ENCODE measurements at regions not wholly inside any gene's neighbourhood (a gene's known extent, or its start where the extent isn't known, plus 50 kb on each side); places are given as distances from the start of the nearest gene placed in this dataset.

DNA sequence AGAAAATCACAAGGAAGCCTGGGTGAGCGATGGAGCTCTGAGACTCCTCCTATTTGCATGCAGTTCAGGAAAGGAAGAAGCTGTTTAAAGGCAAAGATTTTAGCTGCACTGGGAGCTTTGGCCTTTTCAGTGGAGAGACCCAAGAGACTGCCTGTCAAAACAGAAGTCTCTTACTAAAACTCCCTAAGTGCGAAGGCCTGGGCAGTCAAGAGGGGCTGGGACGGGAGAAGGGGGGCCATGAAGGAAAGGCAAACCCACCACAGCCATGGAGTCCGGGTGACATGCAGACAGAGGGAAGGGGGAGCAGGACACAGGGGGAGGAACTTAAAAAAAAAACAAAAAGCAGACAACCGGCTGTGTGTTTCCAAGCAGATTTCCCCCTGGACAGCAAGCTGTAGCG is 537.6 kb upstream of the NOX3 start:
- DNase-seq = no peak

DNA sequence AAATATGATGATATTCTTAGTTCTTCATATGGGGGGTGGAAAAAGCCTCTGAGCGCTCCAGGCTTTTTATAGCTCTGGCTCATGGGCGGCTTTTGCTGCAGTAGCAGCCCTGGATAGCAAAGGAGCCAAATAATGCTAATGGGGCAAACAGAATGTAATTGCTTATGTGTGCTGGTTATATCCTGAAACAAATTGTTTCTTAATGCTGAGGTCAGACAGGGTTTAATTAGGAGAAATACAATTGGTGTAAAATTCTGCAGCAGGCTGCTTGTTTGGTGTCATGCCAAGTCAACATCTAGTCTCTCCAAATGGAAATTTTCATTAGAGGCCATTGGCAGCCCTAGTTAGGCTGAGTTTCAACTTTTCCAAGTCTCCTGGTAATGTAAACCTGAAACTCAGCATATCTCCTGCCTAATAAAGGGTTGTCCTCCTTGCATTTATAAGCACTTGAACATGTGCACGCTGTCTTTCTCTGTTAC is 530.1 kb upstream of the NOX3 start:
- Histone ChIP-seq H3K9me3 (ENCODE audit: severe bottlenecking) (no peaks in the 10 kb centered on the region), H3K27me3 (ENCODE audit: insufficient read depth, low read depth, severe bottlenecking) (no peaks in the 10 kb centered on the region), H3K27ac (no peak overlapping the region), H3K4me3 (ENCODE audit: low read depth, low read length) (no peak overlapping the region), H3K36me3 (no peaks in the 10 kb centered on the region)
- TF ChIP-seq, protein P1, sequence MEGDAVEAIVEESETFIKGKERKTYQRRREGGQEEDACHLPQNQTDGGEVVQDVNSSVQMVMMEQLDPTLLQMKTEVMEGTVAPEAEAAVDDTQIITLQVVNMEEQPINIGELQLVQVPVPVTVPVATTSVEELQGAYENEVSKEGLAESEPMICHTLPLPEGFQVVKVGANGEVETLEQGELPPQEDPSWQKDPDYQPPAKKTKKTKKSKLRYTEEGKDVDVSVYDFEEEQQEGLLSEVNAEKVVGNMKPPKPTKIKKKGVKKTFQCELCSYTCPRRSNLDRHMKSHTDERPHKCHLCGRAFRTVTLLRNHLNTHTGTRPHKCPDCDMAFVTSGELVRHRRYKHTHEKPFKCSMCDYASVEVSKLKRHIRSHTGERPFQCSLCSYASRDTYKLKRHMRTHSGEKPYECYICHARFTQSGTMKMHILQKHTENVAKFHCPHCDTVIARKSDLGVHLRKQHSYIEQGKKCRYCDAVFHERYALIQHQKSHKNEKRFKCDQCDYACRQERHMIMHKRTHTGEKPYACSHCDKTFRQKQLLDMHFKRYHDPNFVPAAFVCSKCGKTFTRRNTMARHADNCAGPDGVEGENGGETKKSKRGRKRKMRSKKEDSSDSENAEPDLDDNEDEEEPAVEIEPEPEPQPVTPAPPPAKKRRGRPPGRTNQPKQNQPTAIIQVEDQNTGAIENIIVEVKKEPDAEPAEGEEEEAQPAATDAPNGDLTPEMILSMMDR (IDR thresholded peaks at IDR 0.05; ENCODE audit: low read depth, low read length) = no peak
- no peak for DNase-seq

More for the DNA sequence above, 537.6 kb upstream of the NOX3 start:
- no peaks in the 10 kb centered on the region for H3K9me3 ChIP-seq (ENCODE audit: severe bottlenecking)
- H3K27me3 ChIP-seq (ENCODE audit: insufficient read depth, low read depth, severe bottlenecking) = no peaks in the 10 kb centered on the region
- TF ChIP-seq, protein P1 (IDR thresholded peaks at IDR 0.05; ENCODE audit: low read depth, low read length) = no peak
- no peak overlapping the region for H3K27ac ChIP-seq
- no peaks in the 10 kb centered on the region for H3K36me3 ChIP-seq
- H3K4me3 ChIP-seq (ENCODE audit: low read depth, low read length) = no peak overlapping the region

DNA sequence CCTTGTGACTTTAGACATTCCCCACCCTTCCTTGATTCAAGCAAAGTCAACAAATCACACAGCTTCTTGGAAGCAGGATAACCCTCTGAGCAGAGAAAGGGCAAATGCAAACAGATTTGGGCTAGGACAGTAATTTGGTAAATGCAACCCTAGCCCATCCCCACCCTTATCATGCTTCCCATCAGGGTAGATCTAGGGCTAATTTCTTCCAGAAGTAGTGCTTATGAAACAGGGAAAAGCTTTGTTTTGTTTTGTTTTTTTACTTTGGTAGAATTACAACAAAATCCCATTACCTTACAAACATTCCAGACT is 525.1 kb upstream of the NOX3 start:
- no peak for DNase-seq
- Histone ChIP-seq H3K27me3 (ENCODE audit: insufficient read depth, low read depth, severe bottlenecking) (no peaks in the 10 kb centered on the region), H3K4me3 (ENCODE audit: low read depth, low read length) (no peak overlapping the region), H3K9me3 (ENCODE audit: severe bottlenecking) (no peaks in the 10 kb centered on the region), H3K27ac (no peak overlapping the region), H3K36me3 (no peaks in the 10 kb centered on the region)
- TF ChIP-seq, protein P1 (IDR thresholded peaks at IDR 0.05; ENCODE audit: low read depth, low read length) = no peak

DNA sequence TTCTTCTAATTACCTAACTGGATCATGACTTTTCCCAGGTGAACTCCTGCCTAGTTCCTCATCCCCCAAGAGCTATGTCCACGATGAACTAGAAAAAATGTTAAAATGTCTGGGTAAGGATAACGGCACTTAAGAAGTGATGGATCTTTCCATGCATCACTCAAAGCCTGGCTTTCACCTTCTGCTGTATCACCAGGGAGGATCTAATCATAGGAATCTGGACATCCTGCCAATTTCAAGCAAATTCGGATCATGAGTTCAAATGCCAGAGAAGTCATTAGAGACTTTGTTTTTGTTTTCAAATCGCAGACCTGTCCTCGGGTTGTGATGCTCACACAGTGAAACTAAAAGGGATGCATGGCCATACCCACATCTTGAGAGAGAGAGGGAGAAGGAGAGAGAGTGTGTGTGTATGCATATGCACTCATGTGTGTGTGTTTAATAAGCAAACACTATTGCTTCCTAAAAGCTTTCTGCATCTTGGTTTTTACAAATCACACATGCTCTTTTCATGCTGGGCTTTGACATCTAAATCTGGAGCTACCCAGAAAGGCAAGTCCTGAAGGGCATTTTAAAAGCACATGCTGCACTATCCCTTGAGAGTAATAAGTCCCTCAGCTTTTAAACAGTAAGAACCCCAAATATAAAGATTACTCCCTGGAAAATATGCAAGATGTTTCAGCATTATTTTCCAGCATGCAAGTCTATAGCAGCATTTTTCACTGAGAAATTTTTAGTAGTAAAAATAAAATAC is 524.6 kb upstream of the NOX3 start:
- TF ChIP-seq, protein P1 (IDR thresholded peaks at IDR 0.05; ENCODE audit: low read depth, low read length) = no peak
- no peak for DNase-seq
- Histone ChIP-seq H3K27ac (no peak overlapping the region), H3K36me3 (no peaks in the 10 kb centered on the region), H3K4me3 (ENCODE audit: low read depth, low read length) (no peak overlapping the region), H3K9me3 (ENCODE audit: severe bottlenecking) (no peaks in the 10 kb centered on the region), H3K27me3 (ENCODE audit: insufficient read depth, low read depth, severe bottlenecking) (no peaks in the 10 kb centered on the region)

DNA sequence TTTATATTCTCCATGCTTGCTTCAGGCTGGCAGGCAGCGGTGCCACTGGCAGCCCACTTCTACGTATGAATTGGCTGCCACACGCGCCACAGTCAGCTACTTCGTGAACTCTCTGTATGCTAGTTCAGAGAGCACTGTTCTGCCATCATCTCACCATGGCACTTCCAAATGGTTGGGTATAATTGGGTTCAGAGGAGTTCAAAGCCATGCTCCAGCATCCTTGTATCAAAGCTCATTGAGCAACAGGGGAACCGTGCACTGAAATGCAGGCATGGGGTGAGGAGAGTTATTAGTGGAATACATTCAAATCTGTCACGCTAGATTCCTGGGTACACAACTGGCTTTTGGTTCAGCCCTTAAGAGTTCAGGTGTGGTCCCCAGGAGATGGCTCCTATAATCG is 519.9 kb upstream of the NOX3 start:
- DNase-seq = no peak
- H3K4me3 ChIP-seq (ENCODE audit: low read depth, low read length) = no peak overlapping the region
- H3K27me3 ChIP-seq (ENCODE audit: insufficient read depth, low read depth, severe bottlenecking) = no peaks in the 10 kb centered on the region
- no peaks in the 10 kb centered on the region for H3K9me3 ChIP-seq (ENCODE audit: severe bottlenecking)
- H3K36me3 ChIP-seq = no peaks in the 10 kb centered on the region
- TF ChIP-seq, protein P1 (IDR thresholded peaks at IDR 0.05; ENCODE audit: low read depth, low read length) = no peak
- H3K27ac ChIP-seq = no peak overlapping the region

DNA sequence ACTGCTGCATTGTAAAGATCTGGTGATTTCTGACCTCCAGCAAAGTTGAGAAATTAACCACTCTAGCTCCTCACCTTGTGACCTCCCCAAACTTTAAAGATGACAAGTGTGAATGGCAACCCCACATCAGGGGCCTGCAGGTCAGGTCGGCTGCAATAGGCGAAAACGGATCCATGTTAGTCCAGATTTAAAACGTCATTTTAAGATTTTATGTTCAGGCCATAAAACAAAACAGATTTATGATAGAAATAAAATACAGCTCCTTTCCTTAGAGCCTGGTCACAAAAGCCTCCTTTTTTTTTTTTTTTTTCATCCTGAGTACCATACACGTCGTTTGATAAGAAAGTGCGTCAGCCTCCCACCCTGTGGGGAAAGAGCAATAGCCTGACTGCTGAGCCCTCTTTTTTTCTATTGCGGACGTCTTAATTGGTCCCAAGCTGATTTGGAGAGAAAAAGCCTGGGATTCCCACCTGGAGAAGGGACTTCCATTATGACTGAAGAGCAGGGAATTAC is 519.2 kb upstream of the NOX3 start:
- H3K27me3 ChIP-seq (ENCODE audit: insufficient read depth, low read depth, severe bottlenecking) = no peaks in the 10 kb centered on the region
- DNase-seq = no peak
- TF ChIP-seq, protein P1 (IDR thresholded peaks at IDR 0.05; ENCODE audit: low read depth, low read length) = no peak
- no peaks in the 10 kb centered on the region for H3K9me3 ChIP-seq (ENCODE audit: severe bottlenecking)
- no peaks in the 10 kb centered on the region for H3K36me3 ChIP-seq
- H3K27ac ChIP-seq = no peak overlapping the region
- H3K4me3 ChIP-seq (ENCODE audit: low read depth, low read length) = no peak overlapping the region

Data from WERI-Rb-1 (cell line).